PC-9 (cell line): ENCODE measurements at regions not wholly inside any gene's neighbourhood (a gene's known extent, or its start where the extent isn't known, plus 50 kb on each side); places are given as distances from the start of the nearest gene placed in this dataset.
"Not testable (repeated sequence)": the region's sequence is repeated elsewhere in the genome, so short reads cannot be mapped to it uniquely, and the experiment has no call there.

Experiments
- EZH2 ChIP-seq: fragments of 200-600 bp; sonication (generic); IDR thresholded peaks from 2 replicates; pipeline ENCODE4 v1.8.0; 2017; ENCODE audit warnings: antibody characterized with exemption, low read depth
- TF ChIP-seq, protein P1 (sequence below): fragments of 200-600 bp; sonication (generic); conservative IDR thresholded peaks from 2 replicates; pipeline ENCODE4 v1.6.1; 2017; ENCODE audit warnings: mixed run types, antibody characterized with exemption, mild to moderate bottlenecking, moderate library complexity

DNA sequence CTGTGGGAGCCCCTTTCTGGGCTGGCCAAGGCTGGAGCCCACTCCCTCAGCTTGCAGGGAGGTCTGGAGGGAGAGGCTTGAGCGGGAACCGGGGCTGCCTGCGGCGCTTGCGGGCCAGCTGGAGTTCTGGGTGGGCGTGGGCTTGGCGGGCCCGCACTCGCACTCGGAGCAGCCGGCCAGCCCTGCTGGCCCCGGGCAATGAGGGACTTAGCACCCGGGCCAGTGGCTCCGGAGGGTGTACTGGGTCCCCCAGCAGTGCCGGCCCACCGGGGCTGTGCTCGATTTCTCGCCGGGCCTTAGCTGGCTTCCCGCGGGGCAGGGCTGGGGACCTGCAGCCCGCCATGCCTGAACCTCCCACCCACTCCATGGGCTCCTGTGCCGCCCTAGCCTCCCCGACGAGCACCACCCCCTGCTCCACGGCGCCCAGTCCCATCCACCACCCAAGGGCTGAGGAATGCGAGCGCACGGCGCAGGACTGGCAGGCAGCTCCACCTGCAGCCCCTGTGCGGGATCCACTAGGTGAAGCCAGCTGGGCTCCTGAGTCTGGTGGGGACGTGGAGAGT is 87.1 kb upstream of the TRHDE start:
- TF ChIP-seq, protein P1, sequence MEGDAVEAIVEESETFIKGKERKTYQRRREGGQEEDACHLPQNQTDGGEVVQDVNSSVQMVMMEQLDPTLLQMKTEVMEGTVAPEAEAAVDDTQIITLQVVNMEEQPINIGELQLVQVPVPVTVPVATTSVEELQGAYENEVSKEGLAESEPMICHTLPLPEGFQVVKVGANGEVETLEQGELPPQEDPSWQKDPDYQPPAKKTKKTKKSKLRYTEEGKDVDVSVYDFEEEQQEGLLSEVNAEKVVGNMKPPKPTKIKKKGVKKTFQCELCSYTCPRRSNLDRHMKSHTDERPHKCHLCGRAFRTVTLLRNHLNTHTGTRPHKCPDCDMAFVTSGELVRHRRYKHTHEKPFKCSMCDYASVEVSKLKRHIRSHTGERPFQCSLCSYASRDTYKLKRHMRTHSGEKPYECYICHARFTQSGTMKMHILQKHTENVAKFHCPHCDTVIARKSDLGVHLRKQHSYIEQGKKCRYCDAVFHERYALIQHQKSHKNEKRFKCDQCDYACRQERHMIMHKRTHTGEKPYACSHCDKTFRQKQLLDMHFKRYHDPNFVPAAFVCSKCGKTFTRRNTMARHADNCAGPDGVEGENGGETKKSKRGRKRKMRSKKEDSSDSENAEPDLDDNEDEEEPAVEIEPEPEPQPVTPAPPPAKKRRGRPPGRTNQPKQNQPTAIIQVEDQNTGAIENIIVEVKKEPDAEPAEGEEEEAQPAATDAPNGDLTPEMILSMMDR: not testable (repeated sequence)
- TF ChIP-seq EZH2: not testable (repeated sequence)
